ENCODE measurements at regions not wholly inside any gene's neighbourhood (a gene's known extent, or its start where the extent isn't known, plus 50 kb on each side); places are given as distances from the start of the nearest gene placed in this dataset.
"Not testable (repeated sequence)": the region's sequence is repeated elsewhere in the genome, so short reads cannot be mapped to it uniquely, and the experiment has no call there.

DNA sequence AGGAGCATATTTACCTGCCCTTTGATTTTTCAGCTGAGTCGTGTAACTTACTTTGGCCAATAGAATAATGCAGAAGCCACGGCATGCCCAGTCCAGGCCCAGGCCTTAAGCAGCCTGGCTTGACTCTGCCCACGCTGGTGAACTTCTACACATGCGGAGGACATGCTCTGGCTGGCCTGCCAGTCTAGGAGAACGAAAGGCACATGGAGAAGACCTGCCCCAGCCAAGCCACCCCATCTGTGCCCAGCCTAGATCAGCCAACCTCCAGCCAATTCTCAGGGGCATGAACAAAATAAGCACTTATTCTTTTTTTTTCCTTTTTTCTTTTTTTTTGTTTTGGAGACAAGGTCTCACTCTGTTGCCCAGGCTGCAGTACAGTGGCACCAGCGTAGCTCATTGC, 112.7 kb upstream of the NANOS1 start:
- no peak for DNase-seq (ENCODE audit: low spot score)

DNA sequence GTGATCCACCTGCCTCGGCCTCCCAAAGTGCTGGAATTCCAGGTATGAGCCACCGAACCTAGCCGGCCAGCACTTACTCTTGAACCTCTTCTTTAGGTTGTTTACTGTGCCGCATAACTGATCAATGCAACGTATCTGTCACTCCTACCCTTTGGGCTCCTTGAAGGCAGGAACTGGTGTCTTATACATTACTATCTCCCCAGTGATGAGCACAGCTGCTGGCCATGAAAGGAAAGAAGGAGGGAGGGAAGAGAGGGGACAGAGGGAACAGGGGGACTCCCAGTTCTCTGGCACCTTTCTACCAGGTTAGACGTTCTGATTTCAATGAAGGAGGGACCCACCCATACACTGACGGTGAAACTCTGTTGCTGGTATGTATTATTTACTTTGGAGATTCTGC, 111.8 kb upstream of the NANOS1 start:
- DNase-seq (ENCODE audit: low spot score), result no peak

GRCh38 chr10:118918116-118918515, 111.4 kb upstream of the NANOS1 start:
- DNase-seq (ENCODE audit: low spot score), result no peak

DNA sequence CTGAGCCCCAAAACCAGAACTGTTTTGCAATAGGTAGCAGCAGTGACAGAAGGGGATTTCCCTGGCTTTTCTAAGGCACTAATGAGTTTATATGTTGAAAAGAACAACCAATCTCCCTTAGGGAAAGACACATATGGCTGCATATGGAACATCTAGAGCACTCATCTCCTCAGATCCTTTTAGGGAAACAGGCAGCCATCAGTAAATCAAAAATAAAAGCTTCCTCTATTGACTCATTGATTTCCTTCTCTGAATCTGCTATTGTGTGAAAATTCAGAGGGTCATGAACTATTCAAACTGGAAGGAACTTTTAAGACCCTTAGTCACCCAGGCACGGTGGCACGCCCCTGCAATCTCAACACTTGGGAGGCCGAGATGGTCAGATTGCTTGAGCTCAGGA, 110.9 kb upstream of the NANOS1 start:
- no peak for DNase-seq (ENCODE audit: low spot score)

DNA sequence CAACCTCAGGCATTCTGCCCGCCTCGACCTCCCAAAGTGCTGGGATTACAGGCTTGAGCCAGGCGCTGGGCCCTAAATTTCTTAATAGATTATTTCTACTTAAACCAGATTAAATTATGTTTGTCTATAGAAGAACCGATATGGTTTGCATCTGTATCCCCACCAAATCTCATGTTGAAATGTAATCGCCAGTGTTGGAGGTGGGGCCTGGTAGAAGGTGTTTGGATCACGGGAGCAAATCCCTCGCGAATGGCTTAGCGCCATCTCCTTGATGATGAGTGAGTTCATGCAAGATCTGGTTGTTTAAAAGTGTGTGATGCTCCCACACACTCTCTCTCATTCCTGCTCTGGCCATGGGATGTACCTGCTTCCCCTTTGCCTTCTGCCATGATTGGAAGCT, 109.3 kb upstream of the NANOS1 start:
- DNase-seq (ENCODE audit: low spot score), result no peak

DNA sequence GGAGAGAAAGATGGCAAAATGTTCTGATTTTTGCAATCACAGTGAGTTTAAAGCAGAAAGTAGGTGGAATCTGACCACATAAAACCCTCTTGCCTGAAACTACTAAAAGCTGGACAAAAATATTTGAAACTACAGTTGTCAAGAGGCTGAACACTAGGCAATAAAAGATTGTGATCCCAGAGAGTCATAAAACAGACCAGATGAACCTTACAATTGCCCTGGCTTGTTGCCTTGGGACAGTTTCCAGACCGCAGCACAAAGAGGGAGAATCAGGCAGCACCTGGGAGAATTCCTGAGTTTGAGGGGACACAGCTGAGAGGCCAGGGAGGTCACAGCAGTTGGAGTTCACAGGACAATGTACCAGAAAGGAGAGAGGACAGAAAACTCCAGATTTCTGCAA, 107.3 kb upstream of the NANOS1 start:
- no peak for DNase-seq (ENCODE audit: low spot score)

GRCh38 chr10:118922972-118923371, 106.5 kb upstream of the NANOS1 start:
- no peak for DNase-seq (ENCODE audit: low spot score)

- no peak for DNase-seq (ENCODE audit: low spot score)
Measured at GRCh38 chr10:118924493-118924892, 105.0 kb upstream of the NANOS1 start.

DNA sequence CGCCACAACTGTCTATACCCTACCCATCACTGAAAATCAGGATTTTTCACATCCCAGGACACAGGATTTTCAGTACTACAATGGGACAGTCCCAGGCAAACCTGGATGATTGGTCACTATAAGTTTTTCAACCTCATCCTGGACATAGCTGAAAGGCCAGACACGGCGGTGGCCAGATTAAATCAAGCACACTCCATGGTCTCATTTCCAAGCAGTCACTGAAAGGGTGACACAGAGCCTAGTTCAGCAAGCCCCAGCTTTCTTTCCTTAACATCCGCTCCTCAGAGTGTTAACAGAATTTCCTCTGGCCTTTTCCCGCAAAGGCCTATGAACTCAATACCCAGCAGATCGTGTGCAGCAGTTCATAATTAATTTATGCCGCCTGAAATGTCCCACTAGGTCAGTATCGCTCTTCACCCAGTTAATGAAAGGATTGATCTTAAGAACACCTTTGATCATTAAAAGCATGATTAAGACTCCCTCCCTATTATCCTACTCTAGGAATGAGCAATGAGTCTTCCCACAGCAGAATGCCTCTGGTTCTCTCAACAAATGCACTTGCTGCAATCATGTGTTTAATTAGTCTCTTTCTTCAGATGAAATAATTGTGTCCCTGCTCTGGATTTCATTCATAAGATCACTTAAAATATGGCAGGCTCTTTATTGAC, 104.0 kb upstream of the NANOS1 start:
- no peak for DNase-seq (ENCODE audit: low spot score)

GRCh38 chr10:118926072-118926417, 103.5 kb upstream of the NANOS1 start:
- DNase-seq (ENCODE audit: low spot score), result no peak

- no peak for DNase-seq (ENCODE audit: low spot score)
Measured at GRCh38 chr10:118926441-118926840, 103.1 kb upstream of the NANOS1 start.

- no peak for DNase-seq (ENCODE audit: low spot score)
Measured at GRCh38 chr10:118926903-118927302, 102.6 kb upstream of the NANOS1 start.

DNA sequence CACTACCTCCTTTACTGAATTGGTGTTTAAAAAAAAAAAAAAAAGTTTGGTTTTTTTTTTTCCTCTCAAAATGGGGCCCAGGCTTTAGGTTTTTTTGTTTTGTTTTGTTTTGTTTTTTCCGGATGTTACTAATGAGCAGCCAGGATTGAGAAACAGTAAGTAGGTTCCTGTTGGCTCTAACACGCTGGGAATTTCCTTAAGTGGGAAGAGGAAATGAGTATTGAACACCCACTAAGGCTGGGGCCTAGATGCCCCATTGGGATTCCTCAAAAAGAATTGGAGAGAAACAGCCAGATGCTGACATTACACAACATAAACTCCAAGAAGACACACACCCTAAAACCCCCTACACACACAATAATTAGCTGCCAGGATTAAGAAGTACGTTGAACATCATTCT, 102.2 kb upstream of the NANOS1 start:
- DNase-seq (ENCODE audit: low spot score), result no peak

GRCh38 chr10:118930614-118931013, 98.9 kb upstream of the NANOS1 start:
- DNase-seq (ENCODE audit: low spot score), result no peak

- DNase-seq (ENCODE audit: low spot score), result no peak
Measured at GRCh38 chr10:118931436-118931835, 98.1 kb upstream of the NANOS1 start.

DNA sequence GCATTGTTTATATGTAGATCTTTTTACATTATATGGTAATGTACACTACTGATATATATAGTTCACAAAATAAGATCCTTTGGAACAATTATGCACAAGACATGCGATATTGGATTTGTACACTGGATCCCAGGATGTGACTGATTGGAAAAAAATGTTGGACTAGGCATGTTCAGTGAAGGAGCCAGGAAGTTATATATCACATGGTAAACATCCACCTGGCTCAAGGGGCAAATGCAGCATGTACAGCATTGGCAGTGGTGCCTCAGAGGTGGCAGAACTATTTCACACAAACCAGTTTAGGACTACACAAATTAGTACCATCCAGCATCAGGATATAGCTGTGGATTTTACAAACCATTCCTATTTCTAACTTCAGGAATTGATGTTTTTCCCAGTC, 97.4 kb upstream of the NANOS1 start:
- DNase-seq (ENCODE audit: low spot score), result not testable (repeated sequence)

DNA sequence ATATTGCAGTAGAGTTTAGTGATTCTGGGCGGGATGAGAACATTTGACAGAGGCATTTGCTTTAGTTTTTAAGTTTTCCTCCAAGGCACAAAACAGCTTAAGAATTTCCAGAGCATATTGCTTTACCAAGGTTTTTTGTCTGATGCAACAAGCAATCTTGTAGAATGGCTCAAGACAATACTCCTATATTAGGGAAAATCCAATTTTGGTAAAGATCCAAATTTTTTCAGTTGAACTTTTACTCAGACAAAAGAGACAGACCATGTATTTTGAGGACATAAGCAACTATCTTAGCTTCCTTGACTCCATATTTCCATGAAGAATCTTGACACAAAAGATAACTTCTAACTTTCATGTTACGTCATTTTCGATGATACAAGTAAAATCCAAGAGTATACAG, 92.3 kb upstream of the NANOS1 start:
- no peak for DNase-seq (ENCODE audit: low spot score)

- DNase-seq (ENCODE audit: low spot score), result no peak
Measured at GRCh38 chr10:118939211-118940007, 90.1 kb upstream of the NANOS1 start.

GRCh38 chr10:118940386-118940785, 89.1 kb upstream of the NANOS1 start:
- no peak for DNase-seq (ENCODE audit: low spot score)

DNA sequence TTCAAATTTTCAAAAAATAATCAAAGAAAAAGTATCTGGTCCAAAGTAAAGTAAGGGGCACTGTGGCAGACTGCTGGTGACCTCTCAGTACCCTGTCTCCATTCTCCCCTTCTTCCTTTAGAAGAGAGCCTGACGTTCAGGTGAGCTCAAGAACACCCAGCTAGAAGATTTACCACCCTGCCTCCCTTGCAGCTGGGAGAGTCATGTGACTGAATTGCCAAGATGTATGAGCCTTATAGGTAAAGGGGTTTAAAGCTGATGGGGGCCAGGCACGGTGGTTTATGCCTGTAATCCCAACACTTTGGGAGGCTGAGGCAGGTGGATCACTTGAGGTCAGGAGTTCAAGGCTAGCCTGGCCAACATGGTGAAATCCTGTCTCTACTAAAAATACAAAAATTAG, 86.3 kb upstream of the NANOS1 start:
- DNase-seq (ENCODE audit: low spot score), result no peak

DNA sequence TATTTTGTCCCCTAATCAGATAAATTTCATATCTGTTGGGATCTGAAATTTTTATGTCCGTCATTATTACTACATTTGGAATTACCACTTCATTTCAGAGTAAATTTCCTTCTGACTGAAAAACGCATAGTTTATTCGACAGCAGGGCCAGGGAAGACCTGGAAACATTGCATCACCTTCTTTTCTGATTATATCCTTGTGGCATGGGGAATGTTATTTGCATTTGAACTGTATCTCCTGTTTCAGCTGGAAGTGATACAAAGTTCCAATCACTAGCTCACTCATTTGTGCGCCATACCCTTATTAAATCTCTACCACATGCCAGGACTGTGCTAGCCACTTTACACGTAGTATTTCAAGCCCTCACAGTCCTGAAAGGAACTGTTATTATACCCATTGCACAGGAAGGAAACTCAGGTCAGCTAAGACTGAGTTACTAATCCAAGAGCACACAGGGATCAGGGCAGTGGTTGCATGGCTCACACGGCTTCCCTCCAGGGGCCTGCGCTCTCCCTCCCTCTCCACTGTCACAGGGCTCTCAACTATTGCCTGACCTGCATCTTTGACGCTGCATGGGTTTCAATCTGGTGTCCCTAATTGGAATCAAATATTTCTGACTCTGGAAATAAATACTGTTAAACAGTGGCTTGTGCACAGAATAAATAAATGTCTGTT, 84.4 kb upstream of the NANOS1 start:
- DNase-seq (ENCODE audit: low spot score), result no peak

DNA sequence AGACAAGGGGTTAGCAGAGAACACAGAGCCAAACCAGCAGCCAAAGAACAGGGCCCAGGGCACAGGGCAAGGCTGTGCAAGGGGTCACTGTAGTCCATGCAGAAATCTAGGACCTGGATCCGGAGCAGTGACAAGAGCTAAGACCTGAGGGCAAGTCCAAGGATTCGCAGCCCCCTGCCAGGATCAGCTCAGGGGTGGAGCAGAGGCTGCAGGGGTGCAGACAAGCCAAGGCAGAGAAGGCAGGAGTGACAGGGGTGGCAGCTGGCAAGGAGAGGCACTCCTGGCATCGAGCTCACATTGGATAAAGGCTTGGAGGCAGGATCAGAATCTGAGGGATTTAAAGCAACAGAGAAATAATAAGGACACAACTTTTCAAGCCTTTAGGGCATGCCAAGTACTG, 80.7 kb upstream of the NANOS1 start:
- DNase-seq (ENCODE audit: low spot score), result no peak

DNA sequence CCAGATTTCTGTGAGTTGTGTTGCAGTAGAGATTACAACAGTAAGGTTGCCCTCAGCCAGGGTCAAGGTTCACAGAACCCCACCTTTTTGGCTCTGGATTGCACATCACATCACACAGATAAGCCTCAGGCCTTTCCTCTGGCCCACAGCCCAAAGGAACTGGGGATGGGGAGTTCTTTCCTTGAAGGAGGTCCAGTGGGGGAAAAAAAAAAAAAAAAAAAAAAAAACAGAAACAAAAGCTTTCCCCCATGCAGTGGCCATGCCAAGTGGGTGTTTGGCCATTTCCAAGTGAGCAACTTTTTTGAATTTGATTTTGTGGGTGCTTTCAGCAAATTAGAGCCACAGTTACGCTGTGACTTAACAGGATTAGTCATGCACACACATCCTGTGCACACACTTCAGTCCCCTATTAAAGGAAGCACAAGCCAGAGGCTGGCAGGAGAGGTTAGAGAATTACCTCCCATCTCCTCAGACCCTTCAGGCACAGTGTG, 79.3 kb upstream of the NANOS1 start:
- DNase-seq (ENCODE audit: low spot score), result no peak

All from hematopoietic multipotent progenitor cell treated with erythropoietin and hydrocortisone succinate and interleukin-3 and kit ligand, for 15 days (in vitro differentiated cells).